ENCODE measurements at regions not wholly inside any gene's neighbourhood (a gene's known extent, or its start where the extent isn't known, plus 50 kb on each side); places are given as distances from the start of the nearest gene placed in this dataset.

GRCh38 chr14:54177641-54178621, 218.9 kb upstream of the CDKN3 start:
- peak; percentile 99 for FAIRE-seq

GRCh38 chr14:54182419-54183045, 214.3 kb upstream of the CDKN3 start:
- peak; percentile 92 for FAIRE-seq

- FAIRE-seq: peak; percentile 99
Observed at GRCh38 chr14:54186821-54187763, 209.7 kb upstream of the CDKN3 start.

GRCh38 chr14:54188064-54188666, 208.6 kb upstream of the CDKN3 start:
- peak; percentile 96 for FAIRE-seq

GRCh38 chr14:54189333-54189732, 207.5 kb upstream of the CDKN3 start:
- FAIRE-seq: peak; percentile 31

- FAIRE-seq: peak; percentile 60
Observed at GRCh38 chr14:54189748-54190354, 207.0 kb upstream of the CDKN3 start.

- FAIRE-seq: no peak
Observed at GRCh38 chr14:54191846-54192245, 205.0 kb upstream of the CDKN3 start.

- FAIRE-seq: no peak
Observed at GRCh38 chr14:54192610-54193009, 204.2 kb upstream of the CDKN3 start.

GRCh38 chr14:54193871-54194270, 202.9 kb upstream of the CDKN3 start:
- FAIRE-seq: peak; percentile 63

GRCh38 chr14:54194501-54194900, 202.3 kb upstream of the CDKN3 start:
- FAIRE-seq: peak; percentile 72

- FAIRE-seq: no peak
Observed at GRCh38 chr14:54197369-54197768, 199.4 kb upstream of the CDKN3 start.

GRCh38 chr14:54200726-54201125, 196.1 kb upstream of the CDKN3 start:
- FAIRE-seq: no peak

- FAIRE-seq: no peak
Observed at GRCh38 chr14:54202288-54202687, 194.5 kb upstream of the CDKN3 start.

GRCh38 chr14:54206516-54206915, 190.3 kb upstream of the CDKN3 start:
- no peak for FAIRE-seq

GRCh38 chr14:54207075-54207474, 189.7 kb upstream of the CDKN3 start:
- FAIRE-seq: no peak

GRCh38 chr14:54207476-54208462, 189.0 kb upstream of the CDKN3 start:
- no peak for FAIRE-seq

GRCh38 chr14:54208751-54209150, 188.1 kb upstream of the CDKN3 start:
- no peak for FAIRE-seq

- no peak for FAIRE-seq
Observed at GRCh38 chr14:54209511-54210250, 187.1 kb upstream of the CDKN3 start.

GRCh38 chr14:54211551-54212308, 185.1 kb upstream of the CDKN3 start:
- peak; percentile 80 for FAIRE-seq

Measured in TTC549 (cell line).